A673 (cell line): ENCODE measurements at regions not wholly inside any gene's neighbourhood (a gene's known extent, or its start where the extent isn't known, plus 50 kb on each side); places are given as distances from the start of the nearest gene placed in this dataset.

Experiments
- BruUV-seq: library from RNA; stranded (reverse); fragments of 400-500 nt; replicated peaks from 2 replicates; lab custom pipeline; 2021; lab: Mats Ljungman, UMichigan
- CTCF ChIA-PET: fragments of 300-600 bp; sonication (Branson Sonifier 250); formaldehyde crosslinking; loops from one replicate; lab custom pipeline; 2022; ENCODE audit warnings: antibody characterized with exemption; lab: Charles Lee
- POLR2A ChIA-PET: fragments of 300-600 bp; sonication (Branson Sonifier 250); formaldehyde crosslinking; loops from one replicate; lab custom pipeline; 2022; ENCODE audit warnings: antibody characterized with exemption; ENCODE audit not compliant: low non-redundant PET; lab: Charles Lee
- DNase-seq: peaks from one replicate; pipeline ENCODE4 v3.0.0-alpha.2; 2015; ENCODE audit warnings: low spot score
- H3K27ac ChIP-seq: fragments of 200-600 bp; sonication (generic); 2 replicates; pipeline ENCODE4 v1.5.1; 2016; ENCODE audit warnings: mixed run types, low read depth, mild to moderate bottlenecking, mixed read lengths, antibody characterized with exemption, low read length; ENCODE audit not compliant: poor library complexity, severe bottlenecking
- H3K27me3 ChIP-seq: fragments of 200-600 bp; sonication (generic); replicated peaks from 2 replicates; pipeline ENCODE4 v1.6.1; 2017; ENCODE audit warnings: mixed run types, low read depth, mild to moderate bottlenecking, mixed read lengths, antibody characterized with exemption, low read length; ENCODE audit not compliant: insufficient read depth, poor library complexity
- H3K36me3 ChIP-seq: fragments of 200-600 bp; sonication (generic); 2 replicates; pipeline ENCODE4 v1.6.1; 2016; ENCODE audit warnings: mixed run types, mild to moderate bottlenecking, mixed read lengths, antibody characterized with exemption, low read length; ENCODE audit not compliant: insufficient read depth, poor library complexity, severe bottlenecking
- H3K4me1 ChIP-seq: fragments of 200-600 bp; sonication (generic); 2 replicates; pipeline ENCODE4 v1.6.1; 2017; ENCODE audit warnings: mixed run types, mild to moderate bottlenecking, mixed read lengths, antibody characterized with exemption, low read length; ENCODE audit not compliant: insufficient read depth, poor library complexity, severe bottlenecking
- H3K4me3 ChIP-seq: fragments of 200-600 bp; sonication (generic); 2 replicates; pipeline ENCODE4 v1.5.1; 2016; ENCODE audit warnings: low read depth, mixed run types, mild to moderate bottlenecking, mixed read lengths, low read length; ENCODE audit not compliant: poor library complexity, severe bottlenecking
- H3K9me3 ChIP-seq: fragments of 200-600 bp; sonication (generic); 2 replicates; pipeline ENCODE4 v1.6.1; 2016; ENCODE audit warnings: mixed run types, low read depth, mild to moderate bottlenecking, mixed read lengths, antibody characterized with exemption, low read length; ENCODE audit not compliant: poor library complexity, severe bottlenecking
- CTCF ChIP-seq: fragments of 300-800, 200-600 bp; sonication (generic); conservative IDR thresholded peaks from 2 replicates; pipeline ENCODE4 v1.5.1; 2017; ENCODE audit warnings: low read depth, mild to moderate bottlenecking, antibody characterized with exemption, low read length, moderate library complexity, mixed read lengths
- EZH2 ChIP-seq: fragments of 200-600 bp; sonication (generic); IDR thresholded peaks from 2 replicates; pipeline ENCODE4 v1.6.1; 2017; ENCODE audit warnings: borderline replicate concordance, low read depth, mild to moderate bottlenecking, mixed read lengths, antibody characterized with exemption, low read length; ENCODE audit not compliant: poor library complexity, severe bottlenecking
- intact Hi-C: fragments of 100-400 bp; cut with micrococcal nuclease; formaldehyde crosslinking; loops from one replicate; pipeline ENCODE4 v1.10.0; 2022; ENCODE audit not compliant: unreplicated experiment

- DNase-seq = peak; percentile 29
- Histone ChIP-seq H3K36me3 (no peaks in the 10 kb centered on the region), H3K4me1 (no peaks in the 10 kb centered on the region), H3K27ac (no peak overlapping the region), H3K4me3 (no peak overlapping the region), H3K9me3 (no peaks in the 10 kb centered on the region), H3K27me3 (no peaks in the 10 kb centered on the region)
- TF ChIP-seq EZH2 (no peak), CTCF (no peak)
- no TSS peak for BruUV-seq
- intact Hi-C loops = no loop called here
- ChIA-PET CTCF (no interaction called here), POLR2A (no interaction called here)
These were observed 260.5 kb downstream of the CCDC85A start for GRCh38 chr2:56444339-56444738.

GRCh38 chr2:56448403-56449001 lies 264.7 kb downstream of the CCDC85A start:
- Histone ChIP-seq H3K9me3 (no peaks in the 10 kb centered on the region), H3K36me3 (no peaks in the 10 kb centered on the region), H3K27ac (no peak overlapping the region), H3K4me1 (no peaks in the 10 kb centered on the region), H3K4me3 (no peak overlapping the region), H3K27me3 (no peaks in the 10 kb centered on the region)
- no peak for DNase-seq
- intact Hi-C loops = no loop called here
- ChIA-PET POLR2A (no interaction called here), CTCF (no interaction called here)
- no peak for TF ChIP-seq EZH2
- BruUV-seq = no TSS peak

GRCh38 chr2:56449002-56449431 lies 265.2 kb downstream of the CCDC85A start:
- DNase-seq = no peak
- H3K9me3 ChIP-seq = no peaks in the 10 kb centered on the region
- H3K27ac ChIP-seq = no peak overlapping the region
- H3K4me3 ChIP-seq = no peak overlapping the region
- H3K36me3 ChIP-seq = no peaks in the 10 kb centered on the region
- TF ChIP-seq EZH2 (no peak), CTCF (no peak)
- H3K27me3 ChIP-seq = no peaks in the 10 kb centered on the region
- intact Hi-C loops = no loop called here
- CTCF ChIA-PET = no interaction called here
- no peaks in the 10 kb centered on the region for H3K4me1 ChIP-seq
- POLR2A ChIA-PET = no interaction called here
- BruUV-seq = no TSS peak

GRCh38 chr2:56449449-56449860 lies 265.7 kb downstream of the CCDC85A start:
- no peaks in the 10 kb centered on the region for H3K36me3 ChIP-seq
- no peaks in the 10 kb centered on the region for H3K4me1 ChIP-seq
- POLR2A ChIA-PET = no interaction called here
- no peak overlapping the region for H3K4me3 ChIP-seq
- DNase-seq = no peak
- no TSS peak for BruUV-seq
- no peaks in the 10 kb centered on the region for H3K9me3 ChIP-seq
- TF ChIP-seq EZH2 (no peak), CTCF (no peak)
- H3K27me3 ChIP-seq = no peaks in the 10 kb centered on the region
- CTCF ChIA-PET = no interaction called here
- intact Hi-C loops = no loop called here
- no peak overlapping the region for H3K27ac ChIP-seq
